ENCODE measurements at regions not wholly inside any gene's neighbourhood (a gene's known extent, or its start where the extent isn't known, plus 50 kb on each side); places are given as distances from the start of the nearest gene placed in this dataset.

- TF ChIP-seq, protein P1, sequence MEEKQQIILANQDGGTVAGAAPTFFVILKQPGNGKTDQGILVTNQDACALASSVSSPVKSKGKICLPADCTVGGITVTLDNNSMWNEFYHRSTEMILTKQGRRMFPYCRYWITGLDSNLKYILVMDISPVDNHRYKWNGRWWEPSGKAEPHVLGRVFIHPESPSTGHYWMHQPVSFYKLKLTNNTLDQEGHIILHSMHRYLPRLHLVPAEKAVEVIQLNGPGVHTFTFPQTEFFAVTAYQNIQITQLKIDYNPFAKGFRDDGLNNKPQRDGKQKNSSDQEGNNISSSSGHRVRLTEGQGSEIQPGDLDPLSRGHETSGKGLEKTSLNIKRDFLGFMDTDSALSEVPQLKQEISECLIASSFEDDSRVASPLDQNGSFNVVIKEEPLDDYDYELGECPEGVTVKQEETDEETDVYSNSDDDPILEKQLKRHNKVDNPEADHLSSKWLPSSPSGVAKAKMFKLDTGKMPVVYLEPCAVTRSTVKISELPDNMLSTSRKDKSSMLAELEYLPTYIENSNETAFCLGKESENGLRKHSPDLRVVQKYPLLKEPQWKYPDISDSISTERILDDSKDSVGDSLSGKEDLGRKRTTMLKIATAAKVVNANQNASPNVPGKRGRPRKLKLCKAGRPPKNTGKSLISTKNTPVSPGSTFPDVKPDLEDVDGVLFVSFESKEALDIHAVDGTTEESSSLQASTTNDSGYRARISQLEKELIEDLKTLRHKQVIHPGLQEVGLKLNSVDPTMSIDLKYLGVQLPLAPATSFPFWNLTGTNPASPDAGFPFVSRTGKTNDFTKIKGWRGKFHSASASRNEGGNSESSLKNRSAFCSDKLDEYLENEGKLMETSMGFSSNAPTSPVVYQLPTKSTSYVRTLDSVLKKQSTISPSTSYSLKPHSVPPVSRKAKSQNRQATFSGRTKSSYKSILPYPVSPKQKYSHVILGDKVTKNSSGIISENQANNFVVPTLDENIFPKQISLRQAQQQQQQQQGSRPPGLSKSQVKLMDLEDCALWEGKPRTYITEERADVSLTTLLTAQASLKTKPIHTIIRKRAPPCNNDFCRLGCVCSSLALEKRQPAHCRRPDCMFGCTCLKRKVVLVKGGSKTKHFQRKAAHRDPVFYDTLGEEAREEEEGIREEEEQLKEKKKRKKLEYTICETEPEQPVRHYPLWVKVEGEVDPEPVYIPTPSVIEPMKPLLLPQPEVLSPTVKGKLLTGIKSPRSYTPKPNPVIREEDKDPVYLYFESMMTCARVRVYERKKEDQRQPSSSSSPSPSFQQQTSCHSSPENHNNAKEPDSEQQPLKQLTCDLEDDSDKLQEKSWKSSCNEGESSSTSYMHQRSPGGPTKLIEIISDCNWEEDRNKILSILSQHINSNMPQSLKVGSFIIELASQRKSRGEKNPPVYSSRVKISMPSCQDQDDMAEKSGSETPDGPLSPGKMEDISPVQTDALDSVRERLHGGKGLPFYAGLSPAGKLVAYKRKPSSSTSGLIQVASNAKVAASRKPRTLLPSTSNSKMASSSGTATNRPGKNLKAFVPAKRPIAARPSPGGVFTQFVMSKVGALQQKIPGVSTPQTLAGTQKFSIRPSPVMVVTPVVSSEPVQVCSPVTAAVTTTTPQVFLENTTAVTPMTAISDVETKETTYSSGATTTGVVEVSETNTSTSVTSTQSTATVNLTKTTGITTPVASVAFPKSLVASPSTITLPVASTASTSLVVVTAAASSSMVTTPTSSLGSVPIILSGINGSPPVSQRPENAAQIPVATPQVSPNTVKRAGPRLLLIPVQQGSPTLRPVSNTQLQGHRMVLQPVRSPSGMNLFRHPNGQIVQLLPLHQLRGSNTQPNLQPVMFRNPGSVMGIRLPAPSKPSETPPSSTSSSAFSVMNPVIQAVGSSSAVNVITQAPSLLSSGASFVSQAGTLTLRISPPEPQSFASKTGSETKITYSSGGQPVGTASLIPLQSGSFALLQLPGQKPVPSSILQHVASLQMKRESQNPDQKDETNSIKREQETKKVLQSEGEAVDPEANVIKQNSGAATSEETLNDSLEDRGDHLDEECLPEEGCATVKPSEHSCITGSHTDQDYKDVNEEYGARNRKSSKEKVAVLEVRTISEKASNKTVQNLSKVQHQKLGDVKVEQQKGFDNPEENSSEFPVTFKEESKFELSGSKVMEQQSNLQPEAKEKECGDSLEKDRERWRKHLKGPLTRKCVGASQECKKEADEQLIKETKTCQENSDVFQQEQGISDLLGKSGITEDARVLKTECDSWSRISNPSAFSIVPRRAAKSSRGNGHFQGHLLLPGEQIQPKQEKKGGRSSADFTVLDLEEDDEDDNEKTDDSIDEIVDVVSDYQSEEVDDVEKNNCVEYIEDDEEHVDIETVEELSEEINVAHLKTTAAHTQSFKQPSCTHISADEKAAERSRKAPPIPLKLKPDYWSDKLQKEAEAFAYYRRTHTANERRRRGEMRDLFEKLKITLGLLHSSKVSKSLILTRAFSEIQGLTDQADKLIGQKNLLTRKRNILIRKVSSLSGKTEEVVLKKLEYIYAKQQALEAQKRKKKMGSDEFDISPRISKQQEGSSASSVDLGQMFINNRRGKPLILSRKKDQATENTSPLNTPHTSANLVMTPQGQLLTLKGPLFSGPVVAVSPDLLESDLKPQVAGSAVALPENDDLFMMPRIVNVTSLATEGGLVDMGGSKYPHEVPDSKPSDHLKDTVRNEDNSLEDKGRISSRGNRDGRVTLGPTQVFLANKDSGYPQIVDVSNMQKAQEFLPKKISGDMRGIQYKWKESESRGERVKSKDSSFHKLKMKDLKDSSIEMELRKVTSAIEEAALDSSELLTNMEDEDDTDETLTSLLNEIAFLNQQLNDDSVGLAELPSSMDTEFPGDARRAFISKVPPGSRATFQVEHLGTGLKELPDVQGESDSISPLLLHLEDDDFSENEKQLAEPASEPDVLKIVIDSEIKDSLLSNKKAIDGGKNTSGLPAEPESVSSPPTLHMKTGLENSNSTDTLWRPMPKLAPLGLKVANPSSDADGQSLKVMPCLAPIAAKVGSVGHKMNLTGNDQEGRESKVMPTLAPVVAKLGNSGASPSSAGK (IDR thresholded peaks at IDR 0.05) = no peak
- TF ChIP-seq HLTF (IDR thresholded peaks at IDR 0.05) (no peak), HDGF (IDR thresholded peaks at IDR 0.05) (no peak), HDAC6 (IDR thresholded peaks at IDR 0.05; ENCODE audit: low read depth, low read length) (no peak), HNRNPH1 (optimal IDR thresholded peaks at IDR 0.05; ENCODE audit: low read depth, low read length) (no peak), BRD4 (IDR thresholded peaks at IDR 0.05) (no peak), TFAM (CRISPR knock-in tag; conservative IDR thresholded peaks at IDR 0.05) (no peak)
- TF ChIP-seq, protein P2, sequence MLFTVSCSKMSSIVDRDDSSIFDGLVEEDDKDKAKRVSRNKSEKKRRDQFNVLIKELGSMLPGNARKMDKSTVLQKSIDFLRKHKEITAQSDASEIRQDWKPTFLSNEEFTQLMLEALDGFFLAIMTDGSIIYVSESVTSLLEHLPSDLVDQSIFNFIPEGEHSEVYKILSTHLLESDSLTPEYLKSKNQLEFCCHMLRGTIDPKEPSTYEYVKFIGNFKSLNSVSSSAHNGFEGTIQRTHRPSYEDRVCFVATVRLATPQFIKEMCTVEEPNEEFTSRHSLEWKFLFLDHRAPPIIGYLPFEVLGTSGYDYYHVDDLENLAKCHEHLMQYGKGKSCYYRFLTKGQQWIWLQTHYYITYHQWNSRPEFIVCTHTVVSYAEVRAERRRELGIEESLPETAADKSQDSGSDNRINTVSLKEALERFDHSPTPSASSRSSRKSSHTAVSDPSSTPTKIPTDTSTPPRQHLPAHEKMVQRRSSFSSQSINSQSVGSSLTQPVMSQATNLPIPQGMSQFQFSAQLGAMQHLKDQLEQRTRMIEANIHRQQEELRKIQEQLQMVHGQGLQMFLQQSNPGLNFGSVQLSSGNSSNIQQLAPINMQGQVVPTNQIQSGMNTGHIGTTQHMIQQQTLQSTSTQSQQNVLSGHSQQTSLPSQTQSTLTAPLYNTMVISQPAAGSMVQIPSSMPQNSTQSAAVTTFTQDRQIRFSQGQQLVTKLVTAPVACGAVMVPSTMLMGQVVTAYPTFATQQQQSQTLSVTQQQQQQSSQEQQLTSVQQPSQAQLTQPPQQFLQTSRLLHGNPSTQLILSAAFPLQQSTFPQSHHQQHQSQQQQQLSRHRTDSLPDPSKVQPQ (CRISPR knock-in tag; IDR thresholded peaks at IDR 0.05; ENCODE audit: borderline replicate concordance) = no peak
Observed at GRCh38 chr10:129244298-129244697, 222.7 kb upstream of the MGMT start (continued).

Measured in K562 (cell line).